Right lobe of liver (tissue), 6 donors: ENCODE measurements at regions not wholly inside any gene's neighbourhood (a gene's known extent, or its start where the extent isn't known, plus 50 kb on each side); places are given as distances from the start of the nearest gene placed in this dataset.

Experiments used
- ATAC-seq, 4 donors: fragments of 200-7000 bp; cut with Tn5 transposase; one replicate each; pipeline ENCODE4 v1.9.1; 2020; ENCODE audit warnings: mild to moderate bottlenecking in 4 of 4, moderate library complexity in 4 of 4
- DNase-seq, 3 donors: peaks; one replicate each; pipeline ENCODE4 v3.0.0-alpha.2; 2020
- H3K27ac ChIP-seq, 3 donors: fragments of 200-600 bp; one replicate each; pipeline ENCODE4 v1.8.0; 2022
- H3K27me3 ChIP-seq, 2 donors: fragments of 200-600 bp; one replicate each; pipeline ENCODE4 v1.8.0; 2022
- H3K36me3 ChIP-seq, 4 donors: fragments of 200-600 bp; sonication (generic) in 1 of 4; one replicate each; pipeline versions ENCODE4 v1.5.1 to v1.8.0; 2017 to 2022; ENCODE audit warnings: control low read depth in 1 of 4
- H3K4me1 ChIP-seq, 4 donors: fragments of 200-600 bp; sonication (generic) in 1 of 4; one replicate each; pipeline versions ENCODE4 v1.5.1 to v1.8.0; 2017 to 2022; ENCODE audit warnings: control low read depth in 1 of 4
- H3K4me3 ChIP-seq, 3 donors: fragments of 200-600 bp; one replicate each; pipeline ENCODE4 v1.8.0; 2022
- H3K9me3 ChIP-seq, 4 donors: fragments of 200-600 bp; sonication (generic) in 1 of 4; one replicate each; pipeline versions ENCODE4 v1.5.1 to v1.8.0; 2017 to 2022; ENCODE audit warnings: control low read depth in 1 of 4
- CTCF ChIP-seq, 4 donors: fragments of 200-600 bp in 3 of 4; fragments of 450-650 bp in 1 of 4; IDR thresholded peaks; one replicate each; pipeline versions ENCODE4 v1.5.1 to v1.8.0; 2016 to 2022; ENCODE audit warnings: antibody characterized with exemption in 4 of 4, mild to moderate bottlenecking in 2 of 4
- POLR2A ChIP-seq: fragments of 450-650 bp; IDR thresholded peaks from one replicate; pipeline ENCODE4 v1.6.1; 2017; ENCODE audit warnings: antibody characterized with exemption, mild to moderate bottlenecking
- WGBS: methylation state at CpG from one replicate; pipeline ENCODE4 v1.1.6; 2018; ENCODE audit warnings: low coverage, low lambda C conversion rate; ENCODE audit not compliant: insufficient coverage; ENCODE audit errors: missing lambda C conversion rate; 5-methylcytosine and 5-hydroxymethylcytosine counted together
- intact Hi-C, 2 donors: fragments of 100-400 bp; cut with DNase I; formaldehyde crosslinking; loops; one replicate each; pipeline versions ENCODE4 v1.11.2 to v1.14.1; 2022
- donor health status: DM: no; HTN: yes; CAD: no.
- donor health status: DM: no; HTN: no; CAD: no.
- donor health status: DM: no; HTN: no; CAD: no.
- donor health status: DM: no; HTN: yes; CAD: no.
- donor health status: DM: no; HTN: yes; CAD: no.

- H3K4me1 ChIP-seq, result no peaks in the 10 kb centered on the region
- H3K27me3 ChIP-seq, result no peaks in the 10 kb centered on the region
- no peak overlapping the region for H3K4me3 ChIP-seq
- intact Hi-C loops, result no loop called here
- H3K9me3 ChIP-seq, result no peaks in the 10 kb centered on the region
- DNase-seq, result no peak
- 36% methylated on average over 1 of the region's 1 CpG for WGBS
- TF ChIP-seq POLR2A (no peak), CTCF (IDR thresholded peaks at IDR 0.05) (no peak)
- ATAC-seq, result no peak
- no peak overlapping the region for H3K27ac ChIP-seq
- H3K36me3 ChIP-seq, result no peaks in the 10 kb centered on the region
Measured at GRCh38 chr13:109336730-109337129, 449.7 kb downstream of the IRS2 start.

- DNase-seq, result no peak
- intact Hi-C loops, result no loop called here
Measured at GRCh38 chr13:109333893-109334651, 452.3 kb downstream of the IRS2 start.

GRCh38 chr13:109332506-109333499 is 453.6 kb downstream of the IRS2 start:
- ATAC-seq (no peak), DNase-seq (no peak)
- intact Hi-C loops, result no loop called here
- no peak for TF ChIP-seq CTCF (IDR thresholded peaks at IDR 0.05)
- TF ChIP-seq POLR2A, result no peak
- H3K4me3 ChIP-seq, result no peak overlapping the region
- H3K27me3 ChIP-seq, result no peaks in the 10 kb centered on the region
- H3K4me1 ChIP-seq, result no peaks in the 10 kb centered on the region
- WGBS, result 75% methylated on average over 21 of the region's 26 CpGs
- no peaks in the 10 kb centered on the region for H3K9me3 ChIP-seq
- no peak overlapping the region for H3K27ac ChIP-seq
- H3K36me3 ChIP-seq, result no peaks in the 10 kb centered on the region

More at GRCh38 chr13:109333893-109334651, 452.3 kb downstream of the IRS2 start:
- WGBS, result 43% methylated on average over 4 of the region's 8 CpGs
- no peak for ATAC-seq
- H3K4me1 ChIP-seq, result no peaks in the 10 kb centered on the region
- no peak for TF ChIP-seq CTCF (IDR thresholded peaks at IDR 0.05)
- TF ChIP-seq POLR2A, result no peak
- H3K9me3 ChIP-seq, result no peaks in the 10 kb centered on the region
- no peaks in the 10 kb centered on the region for H3K27me3 ChIP-seq
- H3K4me3 ChIP-seq, result no peak overlapping the region
- H3K27ac ChIP-seq, result no peak overlapping the region
- H3K36me3 ChIP-seq, result no peaks in the 10 kb centered on the region

GRCh38 chr13:109331898-109332297 is 454.5 kb downstream of the IRS2 start:
- H3K27ac ChIP-seq, result no peak overlapping the region
- H3K9me3 ChIP-seq, result no peaks in the 10 kb centered on the region
- 42% methylated on average over 11 of the region's 11 CpGs for WGBS
- DNase-seq (no peak), ATAC-seq (no peak)
- no peaks in the 10 kb centered on the region for H3K27me3 ChIP-seq
- intact Hi-C loops, result no loop called here
- H3K36me3 ChIP-seq, result no peaks in the 10 kb centered on the region
- H3K4me3 ChIP-seq, result no peak overlapping the region
- TF ChIP-seq CTCF (IDR thresholded peaks at IDR 0.05) (no peak), POLR2A (no peak)
- H3K4me1 ChIP-seq, result no peaks in the 10 kb centered on the region
